ENCODE measurements at regions not wholly inside any gene's neighbourhood (a gene's known extent, or its start where the extent isn't known, plus 50 kb on each side); places are given as distances from the start of the nearest gene placed in this dataset.

GRCh38 chr6:90811596-90812226 is 224.8 kb upstream of the MAP3K7 start:
- TF ChIP-seq CTCF (IDR thresholded peaks at IDR 0.05; ENCODE audit: low read depth, low read length) (no peak), EZH2phosphoT487 (IDR thresholded peaks at IDR 0.05; ENCODE audit: low read depth) (no peak)

Measured in OCI-LY3 (cell line).